HepG2 (cell line): ENCODE measurements at regions not wholly inside any gene's neighbourhood (a gene's known extent, or its start where the extent isn't known, plus 50 kb on each side); places are given as distances from the start of the nearest gene placed in this dataset.
"Not testable (repeated sequence)": the region's sequence is repeated elsewhere in the genome, so short reads cannot be mapped to it uniquely, and the experiment has no call there.

Experiments
- ELF3 ChIP-seq: IDR thresholded peaks from 2 replicates; pipeline ENCODE4 v1.6.1; 2016; ENCODE audit warnings: missing genetic modification reagents, missing compliant biosample characterization
- FOXO1 ChIP-seq: sonication (generic); formaldehyde crosslinking; IDR thresholded peaks from 2 replicates; pipeline ENCODE4 v1.4.0; 2020; ENCODE audit warnings: missing genetic modification reagents
- FOXP1 ChIP-seq, 2 experiments: fragments of 450-650 bp in 1 of 2; IDR thresholded peaks; 2 replicates each; pipeline ENCODE4 v1.6.1; 2017 to 2018; ENCODE audit warnings: antibody characterized with exemption in 1 of 2
- GABPB1 ChIP-seq: IDR thresholded peaks from 2 replicates; pipeline ENCODE4 v1.6.1; 2016; ENCODE audit warnings: mild to moderate bottlenecking, missing genetic modification reagents, moderate library complexity, missing compliant biosample characterization
- HNF4G ChIP-seq, 2 experiments: sonication (generic) in 1 of 2; formaldehyde crosslinking in 1 of 2; IDR thresholded peaks; 2 replicates each; pipeline versions ENCODE4 v1.4.0 to v1.6.1; 2011 to 2020; ENCODE audit warnings: borderline replicate concordance in 2 of 2, low read depth in 2 of 2, mild to moderate bottlenecking in 2 of 2, low read length in 1 of 2, missing genetic modification reagents in 1 of 2, moderate library complexity in 1 of 2
- PAXIP1 ChIP-seq: sonication (generic); formaldehyde crosslinking; conservative IDR thresholded peaks from 2 replicates; pipeline ENCODE4 v1.4.0; 2020; ENCODE audit warnings: mild to moderate bottlenecking, missing genetic modification reagents, moderate library complexity
- POGZ ChIP-seq: sonication (generic); formaldehyde crosslinking; IDR thresholded peaks from 2 replicates; pipeline ENCODE4 v1.4.0; 2020; ENCODE audit warnings: mild to moderate bottlenecking, missing genetic modification reagents
- SOX13 ChIP-seq, 3 experiments: fragments of 450-650 bp in 1 of 3; sonication (generic) in 1 of 3; formaldehyde crosslinking in 1 of 3; IDR thresholded peaks in 2 of 3; conservative IDR thresholded peaks in 1 of 3; 2 replicates each; pipeline versions ENCODE4 v1.5.0 to v1.6.1; 2016 to 2020; ENCODE audit warnings: antibody characterized with exemption in 1 of 3, mild to moderate bottlenecking in 1 of 3, missing compliant biosample characterization in 1 of 3, missing genetic modification reagents in 1 of 3, moderate library complexity in 1 of 3
- SOX6 ChIP-seq, 2 experiments: fragments of 450-650 bp in 1 of 2; sonication (generic) in 1 of 2; formaldehyde crosslinking in 1 of 2; IDR thresholded peaks; 2 replicates each; pipeline versions ENCODE4 v1.4.0 to v1.6.1; 2017 to 2020; ENCODE audit warnings: antibody characterized with exemption in 1 of 2, mild to moderate bottlenecking in 1 of 2, missing genetic modification reagents in 1 of 2
- XRCC5 ChIP-seq: fragments of 200-400 bp; formaldehyde crosslinking; optimal IDR thresholded peaks from 2 replicates; pipeline ENCODE3; 2017; ENCODE audit warnings: mild to moderate bottlenecking, low read length
- ZNF281 ChIP-seq: sonication (generic); formaldehyde crosslinking; IDR thresholded peaks from 2 replicates; pipeline ENCODE4 v1.4.0; 2020; ENCODE audit warnings: missing genetic modification reagents, borderline replicate concordance
- ZNF501 ChIP-seq: sonication (generic); formaldehyde crosslinking; IDR thresholded peaks from 2 replicates; pipeline ENCODE4 v1.5.1; 2020; ENCODE audit warnings: mild to moderate bottlenecking, moderate library complexity, missing genetic modification reagents
- ZSCAN25 ChIP-seq: sonication (generic); formaldehyde crosslinking; IDR thresholded peaks from 2 replicates; pipeline ENCODE4 v1.8.0; 2022; ENCODE audit warnings: mild to moderate bottlenecking, missing genetic modification reagents
- TF ChIP-seq, protein P1 (sequence below): sonication (generic); formaldehyde crosslinking; IDR thresholded peaks from 2 replicates; pipeline ENCODE4 v1.5.1; 2020; ENCODE audit warnings: mild to moderate bottlenecking, missing genetic modification reagents, moderate library complexity

DNA sequence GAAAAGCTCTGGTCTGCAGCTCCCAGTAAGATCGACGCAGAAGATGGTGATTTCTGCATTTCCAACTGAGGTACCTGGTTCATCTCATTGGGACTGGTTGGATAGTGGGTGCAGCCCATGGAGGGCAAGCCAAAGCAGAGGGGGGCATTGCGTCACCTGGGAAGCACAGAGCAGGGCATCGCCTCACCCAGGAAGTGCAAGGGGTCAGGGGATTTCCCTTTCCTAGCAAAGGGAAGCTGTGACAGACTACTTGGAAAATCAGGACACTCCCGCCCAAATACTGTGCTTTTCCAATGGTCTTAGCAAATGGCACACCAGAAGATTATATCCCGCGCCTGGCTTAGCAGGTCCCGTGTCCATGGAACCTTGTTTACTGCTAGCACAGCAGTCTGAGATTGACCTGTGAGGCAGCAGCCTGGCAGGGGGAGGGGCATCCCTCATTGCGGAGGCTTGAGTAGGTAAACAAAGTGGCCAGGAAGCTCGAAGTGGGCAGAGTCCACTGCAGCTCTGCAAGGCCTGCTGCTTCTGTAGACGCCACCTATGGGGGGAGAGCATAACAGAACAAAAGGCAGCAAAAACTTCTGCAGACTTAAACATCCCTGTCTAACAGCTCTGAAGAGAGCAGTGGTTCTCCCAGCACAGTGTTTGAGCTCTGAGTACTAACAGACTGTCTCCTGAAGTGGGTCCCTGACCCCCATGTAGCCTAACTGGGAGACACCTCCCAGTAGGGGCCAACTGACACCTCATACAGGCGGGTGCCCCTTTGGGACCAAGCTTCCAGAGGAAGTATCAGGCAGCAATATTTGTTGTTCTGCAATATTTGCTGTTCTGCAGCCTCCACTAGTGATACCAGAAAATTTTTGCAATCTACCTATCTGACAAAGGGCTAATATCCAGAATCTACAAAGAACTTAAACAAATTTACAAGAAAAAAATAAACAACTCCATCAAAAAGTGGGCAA lies 871.7 kb downstream of the IGSF11 start (continued):
- TF ChIP-seq, protein P1, sequence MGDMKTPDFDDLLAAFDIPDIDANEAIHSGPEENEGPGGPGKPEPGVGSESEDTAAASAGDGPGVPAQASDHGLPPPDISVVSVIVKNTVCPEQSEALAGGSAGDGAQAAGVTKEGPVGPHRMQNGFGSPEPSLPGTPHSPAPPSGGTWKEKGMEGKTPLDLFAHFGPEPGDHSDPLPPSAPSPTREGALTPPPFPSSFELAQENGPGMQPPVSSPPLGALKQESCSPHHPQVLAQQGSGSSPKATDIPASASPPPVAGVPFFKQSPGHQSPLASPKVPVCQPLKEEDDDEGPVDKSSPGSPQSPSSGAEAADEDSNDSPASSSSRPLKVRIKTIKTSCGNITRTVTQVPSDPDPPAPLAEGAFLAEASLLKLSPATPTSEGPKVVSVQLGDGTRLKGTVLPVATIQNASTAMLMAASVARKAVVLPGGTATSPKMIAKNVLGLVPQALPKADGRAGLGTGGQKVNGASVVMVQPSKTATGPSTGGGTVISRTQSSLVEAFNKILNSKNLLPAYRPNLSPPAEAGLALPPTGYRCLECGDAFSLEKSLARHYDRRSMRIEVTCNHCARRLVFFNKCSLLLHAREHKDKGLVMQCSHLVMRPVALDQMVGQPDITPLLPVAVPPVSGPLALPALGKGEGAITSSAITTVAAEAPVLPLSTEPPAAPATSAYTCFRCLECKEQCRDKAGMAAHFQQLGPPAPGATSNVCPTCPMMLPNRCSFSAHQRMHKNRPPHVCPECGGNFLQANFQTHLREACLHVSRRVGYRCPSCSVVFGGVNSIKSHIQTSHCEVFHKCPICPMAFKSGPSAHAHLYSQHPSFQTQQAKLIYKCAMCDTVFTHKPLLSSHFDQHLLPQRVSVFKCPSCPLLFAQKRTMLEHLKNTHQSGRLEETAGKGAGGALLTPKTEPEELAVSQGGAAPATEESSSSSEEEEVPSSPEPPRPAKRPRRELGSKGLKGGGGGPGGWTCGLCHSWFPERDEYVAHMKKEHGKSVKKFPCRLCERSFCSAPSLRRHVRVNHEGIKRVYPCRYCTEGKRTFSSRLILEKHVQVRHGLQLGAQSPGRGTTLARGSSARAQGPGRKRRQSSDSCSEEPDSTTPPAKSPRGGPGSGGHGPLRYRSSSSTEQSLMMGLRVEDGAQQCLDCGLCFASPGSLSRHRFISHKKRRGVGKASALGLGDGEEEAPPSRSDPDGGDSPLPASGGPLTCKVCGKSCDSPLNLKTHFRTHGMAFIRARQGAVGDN = 0 out of 2 replicates have a peak, but pooled peaks have one; percentile 15
- peak; percentile 64 for TF ChIP-seq GABPB1 (CRISPR knock-in tag)
- TF ChIP-seq ELF3 (CRISPR knock-in tag) = 0 out of 2 replicates have a peak, but pooled peaks have one; percentile 17
- TF ChIP-seq XRCC5 = peak; percentile 56
- TF ChIP-seq PAXIP1 (CRISPR knock-in tag) = peak; percentile 72
- peak; percentile 64 for TF ChIP-seq FOXO1 (CRISPR knock-in tag)
- TF ChIP-seq SOX13 (IDR thresholded peaks at IDR 0.05); FOXP1 (IDR thresholded peaks at IDR 0.05); SOX6 (IDR thresholded peaks at IDR 0.05); HNF4G (CRISPR knock-in tag; IDR thresholded peaks at IDR 0.05; ENCODE audit: borderline replicate concordance, low read depth): not testable (repeated sequence)
- TF ChIP-seq SOX13 (CRISPR knock-in tag; conservative IDR thresholded peaks at IDR 0.05 in 1 of 2, IDR thresholded peaks at IDR 0.05 in 1 of 2) = 0 out of 4 replicates have a peak, but pooled peaks of 1 of the 2 experiments have one; percentile 20
- TF ChIP-seq FOXP1 (CRISPR knock-in tag; IDR thresholded peaks at IDR 0.05) = peak; percentile 13; the same call in 1 of the 2 replicates
- TF ChIP-seq SOX6 (CRISPR knock-in tag; IDR thresholded peaks at IDR 0.05) = peak; percentile 34; the same call in 1 of the 2 replicates
- TF ChIP-seq ZNF501 (CRISPR knock-in tag) = peak; percentile 18; the same call in 1 of the 2 replicates
- TF ChIP-seq POGZ (CRISPR knock-in tag) = peak; percentile 42
- peak; percentile 78; the same call in 1 of the 2 replicates for TF ChIP-seq ZNF281 (CRISPR knock-in tag)
- TF ChIP-seq HNF4G (IDR thresholded peaks at IDR 0.05; ENCODE audit: borderline replicate concordance, low read depth, low read length) = peak; percentile 44; the same call in 1 of the 2 replicates
- peak; percentile 48; the same call in 1 of the 2 replicates for TF ChIP-seq ZSCAN25 (CRISPR knock-in tag)
